Ovary (tissue), 7 donors: ENCODE measurements at regions not wholly inside any gene's neighbourhood (a gene's known extent, or its start where the extent isn't known, plus 50 kb on each side); places are given as distances from the start of the nearest gene placed in this dataset.

Source experiments
- DNase-seq, 5 donors: peaks; one replicate each; pipeline ENCODE4 v3.0.0-alpha.2; 2019 to 2020
- H3K27ac ChIP-seq, 2 donors: fragments of 200-600 bp; one replicate each; pipeline versions ENCODE4 v1.5.1 to v1.8.0; 2019 to 2022
- H3K27me3 ChIP-seq: fragments of 200-600 bp; one replicate; pipeline ENCODE4 v1.8.0; 2022
- H3K36me3 ChIP-seq: fragments of 200-600 bp; sonication (generic); one replicate; pipeline ENCODE4 v1.5.1; 2019
- H3K4me1 ChIP-seq: one replicate; pipeline ENCODE4 v1.8.1; 2013; ENCODE audit warnings: mild to moderate bottlenecking, moderate library complexity; ENCODE audit not compliant: insufficient read depth
- H3K4me3 ChIP-seq: fragments of 200-600 bp; sonication (generic); one replicate; pipeline ENCODE4 v1.5.1; 2017
- H3K9me3 ChIP-seq, 2 donors: fragments of 200-600 bp in 1 of 2; sonication (generic) in 1 of 2; one replicate each; pipeline versions ENCODE4 v1.5.1 to v1.8.1; 2013 to 2019; ENCODE audit warnings: mild to moderate bottlenecking in 1 of 2, moderate library complexity in 1 of 2
- CTCF ChIP-seq, 3 donors: fragments of 450-650 bp in 2 of 3; fragments of 200-600 bp in 1 of 3; IDR thresholded peaks; one replicate each; pipeline versions ENCODE4 v1.5.1 to v1.8.0; 2016 to 2022; ENCODE audit warnings: antibody characterized with exemption in 3 of 3, mild to moderate bottlenecking in 1 of 3
- EP300 ChIP-seq: sonication (generic); formaldehyde crosslinking; IDR thresholded peaks from one replicate; pipeline ENCODE4 v1.6.1; 2017; ENCODE audit warnings: antibody characterized with exemption
- POLR2A ChIP-seq: fragments of 450-650 bp; IDR thresholded peaks from one replicate; pipeline ENCODE4 v1.6.1; 2017; ENCODE audit warnings: antibody characterized with exemption, mild to moderate bottlenecking, moderate library complexity
- WGBS, 3 donors: extraction: QIAGEN DNeasy Blood & Tissue Kit in 1 of 3; methylation state at CpG; one replicate each; pipeline versions ENCODE4 v1.1.5 to v1.1.7; 2013 to 2017; 5-methylcytosine and 5-hydroxymethylcytosine counted together
- intact Hi-C, 4 donors: fragments of 100-400 bp; cut with DNase I; formaldehyde crosslinking; loops; one replicate each; pipeline versions ENCODE4 v1.11.0 to v1.15.1; 2022 to 2023
- donor health status: DM: no; HTN: no; CAD: no; lungs with moderate emphysema.
- donor health status: DM: no; HTN: no; CAD: no.
- donor health status: Bipolar disorder and iron deficiency.
- donor health status: DM: no; HTN: no; CAD: no.
- donor health status: DM: yes; HTN: yes; CAD: no.

- no peak overlapping the region for H3K27ac ChIP-seq
- no peak for TF ChIP-seq POLR2A
- no peak for TF ChIP-seq EP300
- no peak for TF ChIP-seq CTCF (IDR thresholded peaks at IDR 0.05)
- no peak for DNase-seq
- H3K9me3 ChIP-seq = peaks cover 0 to 3% of the 10 kb centered on the region in 2 donors
- no peaks in the 10 kb centered on the region for H3K4me1 ChIP-seq
- intact Hi-C loops = no loop called here
- H3K4me3 ChIP-seq = no peak overlapping the region
- no peaks in the 10 kb centered on the region for H3K27me3 ChIP-seq
- H3K36me3 ChIP-seq = no peaks in the 10 kb centered on the region
These were observed 1088.0 kb downstream of the SORCS1 start for GRCh38 chr10:106076496-106076895.

DNA sequence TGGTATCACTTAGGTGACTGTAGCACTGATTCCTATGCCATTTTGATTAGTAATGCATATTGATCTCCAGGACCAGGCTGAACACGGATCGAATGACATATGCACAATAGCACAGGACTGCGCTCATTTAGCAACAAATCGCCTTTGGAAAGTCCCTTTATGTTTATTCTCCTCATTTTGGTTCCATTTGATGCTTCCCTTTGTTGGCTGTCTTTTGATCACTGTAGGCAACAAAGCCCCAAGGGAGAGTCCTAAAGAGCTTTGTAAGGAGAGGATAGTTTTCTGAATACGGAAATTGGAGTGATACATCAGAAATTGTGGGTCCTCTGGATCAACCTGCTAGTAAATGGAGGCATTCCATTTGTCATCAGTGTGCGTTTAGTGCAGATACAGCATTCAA, 1111.4 kb downstream of the SORCS1 start:
- Histone ChIP-seq H3K36me3 (no peaks in the 10 kb centered on the region), H3K4me3 (no peak overlapping the region), H3K27me3 (no peaks in the 10 kb centered on the region), H3K4me1 (no peaks in the 10 kb centered on the region), H3K27ac (no peak overlapping the region), H3K9me3 (no peaks in the 10 kb centered on the region)
- intact Hi-C loops = no loop called here
- WGBS, 3 donors = 79 to 85% (median 83%) methylated on average over 6 of the region's 6 CpGs
- DNase-seq = no peak
- TF ChIP-seq CTCF (IDR thresholded peaks at IDR 0.05) (no peak), POLR2A (no peak)

- intact Hi-C loops = no loop called here
- no peaks in the 10 kb centered on the region for H3K4me1 ChIP-seq
- no peak for DNase-seq
- H3K27ac ChIP-seq = no peak overlapping the region
- TF ChIP-seq EP300 (no peak), CTCF (IDR thresholded peaks at IDR 0.05) (no peak), POLR2A (no peak)
- no peak overlapping the region for H3K4me3 ChIP-seq
- 16 to 29% (median 20%) methylated on average over 2 of the region's 2 CpGs for WGBS, 3 donors
- H3K27me3 ChIP-seq = no peaks in the 10 kb centered on the region
- no peaks in the 10 kb centered on the region for H3K9me3 ChIP-seq
- H3K36me3 ChIP-seq = no peaks in the 10 kb centered on the region
These were observed 1120.0 kb downstream of the SORCS1 start for GRCh38 chr10:106044503-106044902.

- H3K9me3 ChIP-seq = no peaks in the 10 kb centered on the region
These were observed 1120.6 kb downstream of the SORCS1 start for GRCh38 chr10:106043863-106044262.

More at GRCh38 chr10:106043863-106044262, 1120.6 kb downstream of the SORCS1 start:
- H3K36me3 ChIP-seq = no peaks in the 10 kb centered on the region
- no peak overlapping the region for H3K4me3 ChIP-seq
- 33 to 35% (median 34%) methylated on average over 3 of the region's 3 CpGs for WGBS, 3 donors
- no peak for TF ChIP-seq POLR2A
- no peak for TF ChIP-seq CTCF (IDR thresholded peaks at IDR 0.05)
- TF ChIP-seq EP300 = no peak
- intact Hi-C loops = no loop called here
- H3K27me3 ChIP-seq = no peaks in the 10 kb centered on the region
- DNase-seq = no peak
- H3K4me1 ChIP-seq = no peaks in the 10 kb centered on the region
- no peak overlapping the region for H3K27ac ChIP-seq
